ENCODE measurements at regions not wholly inside any gene's neighbourhood (a gene's known extent, or its start where the extent isn't known, plus 50 kb on each side); places are given as distances from the start of the nearest gene placed in this dataset.
"Not testable (repeated sequence)": the region's sequence is repeated elsewhere in the genome, so short reads cannot be mapped to it uniquely, and the experiment has no call there.

- no peak for DNase-seq
These were observed 596.1 kb upstream of the NRSN1 start for GRCh38 chr6:23529902-23530301.

GRCh38 chr6:23531666-23532065 is 594.3 kb upstream of the NRSN1 start:
- no peak for DNase-seq

- DNase-seq, result no peak
These were observed 593.8 kb upstream of the NRSN1 start for GRCh38 chr6:23532227-23532626.

- no peak for DNase-seq
These were observed 592.7 kb upstream of the NRSN1 start for GRCh38 chr6:23533311-23533710.

- no peak for DNase-seq
These were observed 592.1 kb upstream of the NRSN1 start for GRCh38 chr6:23533944-23534343.

GRCh38 chr6:23534351-23534750 is 591.7 kb upstream of the NRSN1 start:
- DNase-seq, result no peak

- DNase-seq, result no peak
These were observed 590.9 kb upstream of the NRSN1 start for GRCh38 chr6:23535101-23535500.

GRCh38 chr6:23537828-23538227 is 588.2 kb upstream of the NRSN1 start:
- no peak for DNase-seq

GRCh38 chr6:23547851-23548250 is 578.2 kb upstream of the NRSN1 start:
- DNase-seq, result no peak

GRCh38 chr6:23554953-23555352 is 571.1 kb upstream of the NRSN1 start:
- not testable (repeated sequence) for DNase-seq

- DNase-seq, result no peak
These were observed 566.2 kb upstream of the NRSN1 start for GRCh38 chr6:23559587-23560343.

GRCh38 chr6:23561732-23562131 is 564.3 kb upstream of the NRSN1 start:
- DNase-seq, result no peak

- DNase-seq, result no peak
These were observed 563.5 kb upstream of the NRSN1 start for GRCh38 chr6:23562554-23562953.

- DNase-seq, result no peak
These were observed 562.7 kb upstream of the NRSN1 start for GRCh38 chr6:23563323-23563722.

- no peak for DNase-seq
These were observed 559.6 kb upstream of the NRSN1 start for GRCh38 chr6:23566418-23566817.

- DNase-seq, result no peak
These were observed 557.7 kb upstream of the NRSN1 start for GRCh38 chr6:23568292-23568691.

GRCh38 chr6:23584134-23584763 is 541.8 kb upstream of the NRSN1 start:
- no peak for DNase-seq

- DNase-seq, result no peak
These were observed 538.4 kb upstream of the NRSN1 start for GRCh38 chr6:23587582-23587981.

- DNase-seq, result no peak
These were observed 536.2 kb upstream of the NRSN1 start for GRCh38 chr6:23589811-23590210.

GRCh38 chr6:23590498-23591126 is 535.4 kb upstream of the NRSN1 start:
- no peak for DNase-seq

GRCh38 chr6:23591761-23592160 is 534.3 kb upstream of the NRSN1 start:
- DNase-seq, result no peak

- no peak for DNase-seq
These were observed 525.9 kb upstream of the NRSN1 start for GRCh38 chr6:23600118-23600517.

GRCh38 chr6:23601811-23602345 is 524.1 kb upstream of the NRSN1 start:
- DNase-seq, result no peak

- no peak for DNase-seq
These were observed 517.0 kb upstream of the NRSN1 start for GRCh38 chr6:23608931-23609435.

Data from suppressor macrophage treated with lipopolysaccharide for 1 hour (primary cell).